Fibroblast of skin of abdomen (primary cell): ENCODE measurements at regions not wholly inside any gene's neighbourhood (a gene's known extent, or its start where the extent isn't known, plus 50 kb on each side); places are given as distances from the start of the nearest gene placed in this dataset.

Experiments used
- DNase-seq: peaks from one replicate; pipeline ENCODE4 v3.0.0-alpha.2; 2013

GRCh38 chr10:43707770-43708169 lies 59.1 kb upstream of the ZNF32 start:
- peak; percentile 71 for DNase-seq

- DNase-seq, result no peak
Observed at GRCh38 chr10:43706166-43706565, 57.5 kb upstream of the ZNF32 start.

DNA sequence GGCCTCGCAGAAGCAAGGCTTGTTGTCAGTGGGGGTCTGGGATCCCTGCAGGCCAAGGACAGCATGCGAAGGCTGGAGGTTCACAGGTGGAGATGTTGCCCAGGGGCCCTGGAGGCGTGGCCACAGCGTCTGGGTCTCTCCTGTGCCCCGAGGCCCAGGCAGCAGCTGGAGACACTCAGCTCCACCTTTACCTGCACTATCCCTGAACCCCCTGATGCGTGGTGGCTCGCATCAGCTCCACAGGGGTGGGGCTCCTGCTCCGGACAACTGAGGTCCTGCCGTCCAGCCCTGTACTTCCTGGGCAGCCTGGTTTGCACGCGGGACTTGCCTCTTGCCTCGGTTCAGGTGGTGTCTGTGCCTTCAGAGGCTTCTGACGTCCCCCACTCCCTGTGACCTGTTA lies 54.6 kb upstream of the ZNF32 start:
- DNase-seq, result no peak

DNA sequence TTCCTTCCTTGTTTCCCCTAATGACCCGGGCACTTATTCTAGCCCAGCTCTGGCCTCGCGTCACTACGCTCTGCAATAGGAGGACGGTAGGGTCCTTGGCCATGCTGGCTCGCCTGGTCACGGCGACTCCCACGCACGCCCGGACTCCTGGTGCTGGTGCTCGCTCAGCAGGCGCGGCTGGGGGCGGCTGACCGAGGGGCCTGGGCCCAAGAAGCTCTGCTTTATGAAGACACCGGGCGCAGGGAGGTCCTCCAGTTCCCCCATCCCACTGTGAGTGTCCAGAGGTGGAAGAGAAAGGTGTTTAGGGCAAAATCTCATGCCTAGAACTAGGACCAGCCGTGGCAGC lies 54.2 kb upstream of the ZNF32 start:
- no peak for DNase-seq

DNA sequence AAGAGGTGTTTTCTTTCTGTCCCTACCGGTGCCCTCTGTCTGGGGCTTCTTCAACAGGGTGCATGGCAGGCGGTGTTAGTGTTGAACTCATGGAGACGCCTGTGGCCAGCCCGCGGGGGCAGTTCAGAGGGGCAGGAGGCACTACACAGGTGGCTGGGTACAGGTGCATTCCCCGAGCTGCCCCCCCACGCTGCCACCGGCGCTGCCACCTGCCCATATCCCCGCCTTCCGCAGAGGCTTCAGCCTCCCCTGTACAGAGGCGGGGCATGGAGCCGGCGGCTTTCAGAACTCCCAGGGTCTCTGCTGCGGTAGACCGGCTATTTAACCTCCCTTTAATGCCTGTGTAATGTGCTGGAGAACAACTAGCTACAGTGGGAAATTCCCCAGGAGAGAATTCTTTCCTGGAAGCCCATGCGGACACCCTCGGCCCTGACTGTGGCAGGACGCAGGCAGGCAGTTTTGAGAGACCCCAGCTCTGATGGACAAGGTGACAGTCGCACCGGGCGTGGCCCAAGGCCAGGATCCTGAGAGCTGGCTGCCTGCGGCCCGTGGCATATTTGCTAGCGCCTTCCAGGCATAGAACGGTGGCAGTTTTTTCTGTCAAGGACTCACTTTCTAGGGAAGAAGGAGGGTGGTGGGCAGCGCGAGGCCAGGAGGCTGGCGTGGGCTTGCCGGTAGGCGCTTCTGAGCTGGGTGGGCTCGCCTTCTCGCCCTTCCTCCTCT lies 53.7 kb upstream of the ZNF32 start:
- DNase-seq, result no peak

DNA sequence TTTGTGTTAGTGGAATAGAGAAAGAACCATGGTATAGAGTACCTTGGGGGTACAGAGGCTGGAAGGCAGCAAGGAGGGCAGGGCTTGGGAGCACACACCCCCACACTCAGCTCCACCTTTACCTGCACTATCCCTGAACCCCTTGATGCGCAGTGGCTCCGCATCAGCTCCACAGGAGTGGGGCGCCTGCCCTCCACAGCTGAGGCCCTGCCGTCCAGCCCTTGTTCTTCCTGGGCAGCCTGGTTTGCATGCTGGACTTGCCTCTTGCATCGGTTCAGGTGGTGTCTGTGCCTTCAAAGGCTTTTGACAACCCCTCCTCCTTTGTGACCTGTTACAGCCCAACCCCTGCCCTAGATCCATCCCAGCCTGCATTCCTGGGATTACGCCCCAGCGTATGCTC lies 52.6 kb upstream of the ZNF32 start:
- DNase-seq, result no peak

GRCh38 chr10:43700306-43700705 lies 51.6 kb upstream of the ZNF32 start:
- DNase-seq, result peak; percentile 72

- no peak for DNase-seq
Observed at GRCh38 chr10:43699516-43699915, 50.8 kb upstream of the ZNF32 start.
